ENCODE measurements at regions not wholly inside any gene's neighbourhood (a gene's known extent, or its start where the extent isn't known, plus 50 kb on each side); places are given as distances from the start of the nearest gene placed in this dataset.

- TF ChIP-seq CTCF (conservative IDR thresholded peaks at IDR 0.05; ENCODE audit: low read depth, low read length) (no peak), EZH2phosphoT487 (IDR thresholded peaks at IDR 0.05; ENCODE audit: borderline replicate concordance, low read length) (no peak)
Observed at GRCh38 chr13:103199380-103200088, 133.3 kb upstream of the SLC10A2 start.
